Right renal cortex interstitium (tissue), 3 donors: ENCODE measurements at regions not wholly inside any gene's neighbourhood (a gene's known extent, or its start where the extent isn't known, plus 50 kb on each side); places are given as distances from the start of the nearest gene placed in this dataset.
A peak's percentile ranks its signal among the peaks of the same experiment; 100 is the strongest.

ENCODE experiments used
- DNase-seq, 3 donors: peaks; one replicate each; pipeline ENCODE4 v3.0.0-alpha.2; 2013; ENCODE audit warnings: low read depth in 3 of 3, low spot score in 2 of 3

GRCh38 chr2:240295256-240296103, 140.0 kb upstream of the GPC1 start:
- DNase-seq: no peak

- no peak for DNase-seq
These were observed 139.4 kb upstream of the GPC1 start for GRCh38 chr2:240296104-240296406.

- DNase-seq: no peak
These were observed 138.8 kb upstream of the GPC1 start for GRCh38 chr2:240296476-240297255.

- no peak for DNase-seq
These were observed 138.0 kb upstream of the GPC1 start for GRCh38 chr2:240297256-240298116.

DNA sequence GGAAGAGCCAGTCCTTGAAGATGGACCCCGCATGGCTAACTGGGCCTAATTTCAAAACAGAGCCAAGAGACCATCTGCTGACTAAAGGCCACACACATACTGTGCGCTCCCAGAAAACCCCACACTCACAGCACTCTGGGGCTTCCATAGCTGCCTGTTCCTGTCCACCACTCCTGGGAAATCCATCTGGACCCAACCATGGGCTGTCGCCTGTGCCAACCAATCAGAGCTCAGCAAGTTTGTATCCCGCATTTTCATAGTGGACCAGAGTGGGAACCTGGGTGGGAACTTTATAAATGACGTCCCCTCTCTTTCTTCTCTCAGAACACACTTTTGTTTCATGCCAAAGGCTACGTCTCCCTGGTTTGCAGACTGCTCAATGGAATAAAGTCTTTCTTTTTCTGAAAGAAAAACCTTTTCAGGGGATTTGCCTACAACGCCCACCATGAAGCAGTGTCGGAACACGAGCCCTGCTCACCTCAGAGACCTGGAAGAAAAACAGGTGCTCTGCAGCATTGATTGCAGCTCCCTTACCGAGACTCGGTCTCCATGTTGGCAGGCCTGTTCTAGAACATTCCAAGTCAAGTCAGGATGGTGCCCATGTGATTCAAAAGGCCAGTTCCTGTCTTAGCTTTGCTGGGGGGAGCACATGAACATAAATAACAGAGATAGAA, 137.2 kb upstream of the GPC1 start:
- no peak for DNase-seq

- DNase-seq: no peak
These were observed 136.4 kb upstream of the GPC1 start for GRCh38 chr2:240298803-240299709.

DNA sequence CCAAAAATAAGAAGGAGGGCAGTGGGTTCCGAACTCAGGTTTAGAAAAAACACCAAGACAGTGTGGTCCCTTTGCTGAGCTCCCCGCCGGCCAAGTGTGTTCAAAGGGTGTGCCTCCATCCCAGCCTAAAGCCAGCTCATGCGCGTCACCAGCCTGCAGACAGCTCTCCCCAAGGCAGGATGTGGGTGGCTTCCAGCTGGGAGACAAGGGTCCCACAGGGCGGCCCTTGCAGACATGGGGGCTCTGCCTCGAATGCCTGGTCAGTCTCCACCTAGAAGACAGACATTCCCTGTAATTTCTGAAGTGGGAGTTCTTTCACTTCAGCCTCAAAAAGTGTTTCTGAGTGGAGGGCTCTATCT, 135.8 kb upstream of the GPC1 start:
- no peak for DNase-seq

- DNase-seq: no peak
These were observed 135.1 kb upstream of the GPC1 start for GRCh38 chr2:240300261-240300821.

DNA sequence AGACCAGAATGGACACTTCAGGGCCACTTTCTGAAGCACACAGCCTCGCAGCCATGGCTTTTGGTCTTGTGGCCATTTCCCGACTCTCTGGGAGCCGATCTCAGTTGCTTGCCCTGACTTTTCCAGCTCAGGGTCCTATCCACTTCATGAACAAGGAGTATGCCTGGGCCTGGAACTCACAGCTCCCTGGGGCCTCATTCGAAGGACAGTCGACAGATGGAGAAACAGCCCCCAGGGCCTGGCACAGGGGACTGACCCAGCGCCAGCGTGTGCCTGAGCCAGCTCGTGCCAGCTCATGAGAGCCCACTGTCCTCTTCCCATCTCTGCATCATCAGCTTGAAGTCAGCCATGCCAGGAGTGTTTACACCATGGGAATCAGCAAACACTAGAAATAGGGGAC, 134.6 kb upstream of the GPC1 start:
- DNase-seq: no peak

DNA sequence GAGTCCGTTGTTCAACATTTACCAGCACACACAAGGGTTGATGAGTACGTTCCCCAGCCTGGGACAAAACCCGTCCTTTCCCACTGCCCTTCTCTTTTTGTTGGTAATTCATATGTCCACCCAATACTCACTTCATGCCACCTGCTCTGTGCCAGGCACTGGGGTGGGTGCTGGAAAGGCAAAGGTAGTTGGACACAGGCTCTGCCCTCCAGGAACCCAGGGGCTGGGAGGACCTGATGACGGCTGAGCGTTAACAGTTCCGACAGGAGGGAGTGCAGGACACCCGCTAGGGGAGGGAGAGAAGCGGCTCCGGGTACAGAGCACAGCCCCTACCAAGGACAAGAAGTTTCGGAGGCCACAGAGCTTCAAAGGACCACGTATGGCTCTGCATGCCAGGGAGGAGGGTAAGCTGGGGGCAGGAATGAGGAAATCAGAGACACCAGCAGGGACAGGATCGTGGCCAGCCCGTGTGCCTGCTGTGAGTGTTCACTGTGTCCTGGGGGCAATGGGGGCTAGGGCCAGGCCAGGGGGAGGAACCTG, 134.1 kb upstream of the GPC1 start:
- no peak for DNase-seq

DNA sequence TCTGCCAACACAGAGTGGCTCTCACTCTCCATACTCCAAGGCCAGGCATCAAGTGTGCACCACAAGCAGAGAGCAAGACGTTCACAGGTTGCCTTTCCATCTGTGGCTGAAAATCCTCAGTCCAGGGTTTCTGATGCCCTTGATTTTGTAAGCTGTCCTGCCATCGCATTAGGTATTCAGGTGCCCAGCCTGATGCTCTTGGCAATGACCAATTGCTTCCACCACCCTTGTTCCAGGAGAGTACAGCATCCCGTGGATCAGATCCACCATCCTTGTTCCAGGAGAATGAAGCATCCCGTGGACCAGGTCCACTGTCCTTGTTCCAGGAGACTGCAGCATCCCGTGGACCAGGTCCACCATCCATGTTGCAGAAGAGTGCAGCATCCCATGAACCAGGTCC, 133.4 kb upstream of the GPC1 start:
- DNase-seq: no peak

DNA sequence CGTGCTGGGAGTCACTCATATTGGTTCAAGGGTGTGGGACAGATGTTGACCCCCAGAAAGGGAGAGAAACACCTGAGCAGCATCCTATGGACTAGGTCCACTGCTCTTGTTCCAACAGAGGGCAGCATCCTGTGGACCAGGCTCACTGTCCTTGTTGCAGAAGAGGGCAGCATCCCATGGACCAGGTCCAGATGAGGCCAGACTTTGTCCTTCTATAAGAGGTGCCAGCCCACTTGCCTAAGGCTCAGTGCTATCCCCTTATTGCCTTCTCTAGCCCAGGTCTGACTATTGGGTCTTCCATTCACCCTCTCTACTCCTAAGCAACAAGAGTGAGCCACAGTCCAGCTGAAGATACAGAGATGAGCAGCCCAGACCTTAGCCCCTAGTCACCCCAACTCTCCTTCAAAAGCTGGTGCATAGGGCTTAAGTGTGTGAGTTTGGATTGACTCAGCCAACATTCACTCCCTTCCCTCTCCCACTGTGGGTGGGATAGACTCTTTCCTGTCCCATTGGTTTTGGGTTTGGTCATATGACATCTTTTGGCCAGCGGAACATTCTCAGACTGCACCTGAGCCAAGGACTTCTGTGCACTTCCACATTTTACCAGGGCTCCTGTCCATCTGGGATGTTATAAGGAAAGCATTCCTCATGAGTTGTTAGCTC, 132.4 kb upstream of the GPC1 start:
- DNase-seq: no peak

- DNase-seq: no peak
These were observed 131.3 kb upstream of the GPC1 start for GRCh38 chr2:240303896-240304745.

DNA sequence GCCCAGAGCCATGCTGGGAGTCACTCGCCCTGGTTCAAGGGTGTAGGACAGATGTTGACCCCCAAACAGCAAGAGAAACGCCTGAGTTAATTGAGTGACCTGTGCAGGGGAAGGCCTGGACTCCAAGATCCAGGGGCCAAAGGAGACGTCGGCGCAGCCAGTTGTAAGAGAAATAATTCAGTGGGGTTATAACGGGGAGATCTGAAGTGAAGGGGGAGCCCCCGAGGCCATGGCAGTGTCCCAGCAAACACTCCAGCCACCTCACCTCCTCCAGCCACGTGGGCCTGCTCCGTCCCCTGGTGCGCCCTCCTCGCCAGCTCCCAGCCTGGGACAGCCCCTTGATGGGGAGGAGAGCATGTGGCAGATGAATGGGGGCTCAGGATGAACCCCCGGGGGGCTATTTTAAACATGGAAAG, 130.7 kb upstream of the GPC1 start:
- no peak for DNase-seq

GRCh38 chr2:240305369-240305962, 130.0 kb upstream of the GPC1 start:
- peak in 1 of 3 donors; percentile 23 for DNase-seq

DNA sequence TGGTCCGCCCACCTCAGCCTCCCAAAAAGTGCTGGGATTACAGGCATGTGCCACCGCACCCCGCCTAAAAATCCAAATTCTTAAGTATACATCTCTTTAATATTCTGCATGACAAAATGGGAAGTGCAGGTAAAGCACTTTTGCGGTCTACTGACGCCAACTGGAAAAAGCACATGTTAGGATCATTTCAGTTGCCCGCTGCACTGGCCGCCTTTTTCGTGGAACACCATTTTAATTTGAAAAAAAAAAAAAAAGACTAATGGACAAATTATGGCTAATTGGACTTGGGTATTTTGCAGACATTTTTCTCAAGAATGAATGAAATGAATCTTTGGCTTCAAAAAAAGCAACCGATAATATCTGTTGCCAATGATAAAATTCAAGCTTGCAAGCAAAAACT, 129.3 kb upstream of the GPC1 start:
- DNase-seq: no peak

DNA sequence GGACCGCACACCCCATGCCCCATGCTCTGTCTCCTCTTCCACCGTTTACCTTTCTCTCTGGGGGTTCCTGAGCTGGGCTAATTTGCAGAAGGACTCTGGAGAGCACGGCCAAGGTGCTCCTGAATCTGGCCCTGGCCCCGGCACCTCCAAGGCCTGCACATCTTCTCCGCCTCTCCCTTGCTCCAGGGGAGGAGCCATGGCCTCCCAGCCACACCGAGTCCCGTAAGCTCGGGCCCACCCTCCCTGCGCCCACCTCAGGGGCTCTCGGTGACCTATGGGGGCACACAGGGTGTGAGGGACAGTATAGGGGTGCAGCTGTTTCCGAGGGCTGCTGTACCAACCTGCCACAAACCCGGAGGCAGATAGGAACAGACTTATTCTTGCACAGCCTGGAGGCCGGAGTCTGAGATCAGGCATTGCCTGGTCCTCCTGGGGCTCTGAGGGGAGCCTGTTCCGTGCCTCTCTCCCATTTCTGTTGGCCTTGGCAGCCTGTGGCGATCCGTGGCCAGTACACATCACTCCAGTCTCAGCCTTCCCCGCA, 127.3 kb upstream of the GPC1 start:
- DNase-seq: no peak
